K562 (cell line): ENCODE measurements at regions not wholly inside any gene's neighbourhood (a gene's known extent, or its start where the extent isn't known, plus 50 kb on each side); places are given as distances from the start of the nearest gene placed in this dataset.
"Not testable (repeated sequence)": the region's sequence is repeated elsewhere in the genome, so short reads cannot be mapped to it uniquely, and the experiment has no call there.

ENCODE experiments used
- ATAC-seq: fragments of 200-7000 bp; cut with Tn5 transposase; 3 replicates; pipeline ENCODE4 v1.9.1; 2020; ENCODE audit warnings: moderate library complexity
- BruUV-seq: library from RNA; stranded (reverse); fragments of 400-500 nt; replicated peaks from 2 replicates; lab custom pipeline; 2021; lab: Mats Ljungman, UMichigan
- CTCF ChIA-PET: fragments of 300-600 bp; formaldehyde crosslinking; extraction: SDS; loops from one replicate; lab custom pipeline; 2021; ENCODE audit warnings: low intra/inter-chr PET ratio; lab: Yijun Ruan, JAX
- POLR2A ChIA-PET: fragments of 300-600, 350-650 bp; sonication (Branson Sonifier 250); formaldehyde crosslinking; extraction: SDS; loops from one replicate; lab custom pipeline; 2021; ENCODE audit warnings: antibody characterized with exemption, inconsistent platforms; lab: Yijun Ruan, JAX
- DNase-seq, 4 experiments: peaks; one replicate each; pipeline versions ENCODE4 v3.0.0 to v3.0.0-alpha.2; 2011 to 2018; ENCODE audit warnings: low spot score in 3 of 4, mixed read lengths in 3 of 4; ENCODE audit errors: extremely low read depth in 1 of 4
- FAIRE-seq: peaks from 2 replicates; lab custom pipeline; 2011; peaks lifted over from hg19 to GRCh38; lab: Jason Lieb, UNC
- H2AFZ ChIP-seq: 2 replicates; pipeline ENCODE4 v1.6.0; 2011; ENCODE audit warnings: low read depth, low read length, control low read depth, inconsistent platforms
- H3K27ac ChIP-seq: fragments of 200-600 bp; 3 replicates; pipeline ENCODE4 v1.8.0; 2011; ENCODE audit warnings: low read depth, mild to moderate bottlenecking, control low read depth, inconsistent platforms, low read length, moderate library complexity, mixed read lengths; ENCODE audit errors: extremely low read depth
- H3K27me3 ChIP-seq, 2 experiments: fragments of 300-600 bp in 1 of 2; 2 replicates in 1 of 2; 3 replicates in 1 of 2; pipeline versions ENCODE4 v1.6.0 to v1.8.0; 2011; ENCODE audit warnings: inconsistent platforms in 2 of 2, low read length in 2 of 2, mild to moderate bottlenecking in 1 of 2, mixed read lengths in 1 of 2, moderate library complexity in 1 of 2; ENCODE audit not compliant: control insufficient read depth in 2 of 2, insufficient read depth in 2 of 2
- H3K36me3 ChIP-seq: fragments of 300-600 bp; 3 replicates; pipeline ENCODE4 v1.8.0; 2011; ENCODE audit warnings: mild to moderate bottlenecking, low read length, inconsistent platforms; ENCODE audit not compliant: control insufficient read depth, insufficient read depth
- H3K4me1 ChIP-seq, 2 experiments: fragments of 200-600 bp in 1 of 2; replicated peaks in 1 of 2; 2 replicates in 1 of 2; 3 replicates in 1 of 2; pipeline versions ENCODE4 v1.5.1 to v1.8.0; 2011; ENCODE audit warnings: inconsistent platforms in 2 of 2, low read length in 2 of 2, mild to moderate bottlenecking in 1 of 2, mixed read lengths in 1 of 2, moderate library complexity in 1 of 2; ENCODE audit not compliant: control insufficient read depth in 2 of 2, insufficient read depth in 2 of 2
- H3K4me2 ChIP-seq: 2 replicates; pipeline ENCODE4 v1.6.1; 2011; ENCODE audit warnings: low read length, control low read depth, inconsistent platforms, mixed read lengths; ENCODE audit not compliant: insufficient read depth
- H3K4me3 ChIP-seq: fragments of 200-600 bp; sonication (generic), shearing (Covaris generic); 2 replicates; pipeline ENCODE4 v1.5.1; 2016; ENCODE audit warnings: control low read depth, inconsistent platforms
- H3K79me2 ChIP-seq: fragments of 200-600 bp; 3 replicates; pipeline ENCODE4 v1.8.0; 2011; ENCODE audit warnings: low read length, inconsistent platforms; ENCODE audit not compliant: control insufficient read depth, insufficient read depth
- H3K9ac ChIP-seq, 2 experiments: 2 replicates each; pipeline versions ENCODE4 v1.6.0 to v1.6.1; 2011; ENCODE audit warnings: low read depth in 2 of 2, low read length in 2 of 2, control low read depth in 1 of 2, inconsistent platforms in 1 of 2, mild to moderate bottlenecking in 1 of 2, mixed read lengths in 1 of 2; ENCODE audit not compliant: insufficient read depth in 1 of 2
- H3K9me1 ChIP-seq: one replicate; pipeline ENCODE4 v1.6.0; 2011; ENCODE audit warnings: inconsistent platforms, mild to moderate bottlenecking, low read length, moderate library complexity; ENCODE audit not compliant: control insufficient read depth, insufficient read depth
- H3K9me3 ChIP-seq: replicated peaks from 2 replicates; pipeline ENCODE4 v1.5.1; 2011; ENCODE audit warnings: low read depth, low read length, inconsistent platforms; ENCODE audit not compliant: control insufficient read depth, insufficient read depth
- H4K20me1 ChIP-seq: replicated peaks from 2 replicates; pipeline ENCODE4 v1.6.1; 2011; ENCODE audit warnings: low read length, inconsistent platforms, mixed read lengths; ENCODE audit not compliant: control insufficient read depth, insufficient read depth
- DIDO1 ChIP-seq: fragments of 450-650 bp; IDR thresholded peaks from 2 replicates; pipeline ENCODE4 v1.6.1; 2016; ENCODE audit warnings: low read depth, missing biosample characterization, missing genetic modification characterization
- GTF2A2 ChIP-seq: IDR thresholded peaks from 2 replicates; pipeline ENCODE4 v1.6.1; 2016; ENCODE audit warnings: mild to moderate bottlenecking, missing genetic modification characterization, missing compliant biosample characterization
- HMG20B ChIP-seq: fragments of 250-450 bp; sonication (Bioruptor Pico); IDR thresholded peaks from 2 replicates; pipeline ENCODE4 v1.5.0; 2021; ENCODE audit warnings: mild to moderate bottlenecking
- KLF1 ChIP-seq: fragments of 450-650 bp; IDR thresholded peaks from 2 replicates; pipeline ENCODE4 v1.6.1; 2016; ENCODE audit warnings: missing genetic modification characterization, missing compliant biosample characterization
- LARP7 ChIP-seq: fragments of 450-650 bp; IDR thresholded peaks from 2 replicates; pipeline ENCODE4 v1.6.1; 2016
- MYC ChIP-seq, 2 experiments: fragments of 250-450 bp in 1 of 2; sonication (Bioruptor Pico) in 1 of 2; IDR thresholded peaks; 2 replicates each; pipeline versions ENCODE4 v1.5.1 to v1.6.1; 2012 to 2021; ENCODE audit warnings: low read depth in 2 of 2, borderline replicate concordance in 1 of 2, improper control_type of control experiment in 1 of 2, low read length in 1 of 2, mild to moderate bottlenecking in 1 of 2, moderate library complexity in 1 of 2
- NRF1 ChIP-seq, 2 experiments: fragments of 450-650 bp; IDR thresholded peaks in 1 of 2; conservative IDR thresholded peaks in 1 of 2; 2 replicates each; pipeline ENCODE4 v1.6.1; 2014; ENCODE audit warnings: mild to moderate bottlenecking in 2 of 2
- TFAM ChIP-seq: fragments of 250-450 bp; sonication (Bioruptor Pico); conservative IDR thresholded peaks from 2 replicates; pipeline ENCODE4 v1.5.0; 2021; ENCODE audit warnings: mild to moderate bottlenecking, moderate library complexity
- ZNF3 ChIP-seq: fragments of 250-450 bp; sonication (Bioruptor Pico); IDR thresholded peaks from 2 replicates; pipeline ENCODE4 v1.5.0; 2021; ENCODE audit warnings: mild to moderate bottlenecking, moderate library complexity
- WGBS: fragments of 100-300 bp; shearing (Covaris generic); methylation state at CpG from one replicate; pipeline ENCODE4 v1.1.6; 2016; ENCODE audit warnings: low coverage, mixed read lengths; ENCODE audit not compliant: insufficient coverage; ENCODE audit errors: missing lambda C conversion rate; 5-methylcytosine and 5-hydroxymethylcytosine counted together
- in situ Hi-C: fragments of 300-500 bp; cut with MboI; formaldehyde crosslinking; loops from 4 replicates; pipeline ENCODE4 v1.15.0; 2018; ENCODE audit warnings: inconsistent platforms, mixed read lengths
- intact Hi-C: fragments of 100-400 bp; cut with micrococcal nuclease; formaldehyde crosslinking; loops from 2 replicates; pipeline ENCODE4 v1.14.2; 2022
- TF ChIP-seq, protein P1 (sequence below): IDR thresholded peaks from 2 replicates; pipeline ENCODE4 v1.6.1; 2016; ENCODE audit warnings: missing genetic modification characterization, missing compliant biosample characterization
- TF ChIP-seq, protein P2 (sequence below): fragments of 450-650 bp; IDR thresholded peaks from 2 replicates; pipeline ENCODE4 v1.6.1; 2014; ENCODE audit warnings: low read depth, mild to moderate bottlenecking, moderate library complexity, borderline replicate concordance
- TF ChIP-seq, protein P3 (sequence below), 3 experiments: fragments of 200-800 bp in 1 of 3; sonication (Bioruptor generic) in 1 of 3; sonication (generic) in 1 of 3; formaldehyde crosslinking in 1 of 3; IDR thresholded peaks; 2 replicates each; pipeline versions ENCODE4 v1.6.1 to v1.8.0; 2016 to 2022; ENCODE audit warnings: mild to moderate bottlenecking in 2 of 3, missing compliant biosample characterization in 2 of 3, missing genetic modification characterization in 2 of 3, missing genetic modification reagents in 1 of 3

DNA sequence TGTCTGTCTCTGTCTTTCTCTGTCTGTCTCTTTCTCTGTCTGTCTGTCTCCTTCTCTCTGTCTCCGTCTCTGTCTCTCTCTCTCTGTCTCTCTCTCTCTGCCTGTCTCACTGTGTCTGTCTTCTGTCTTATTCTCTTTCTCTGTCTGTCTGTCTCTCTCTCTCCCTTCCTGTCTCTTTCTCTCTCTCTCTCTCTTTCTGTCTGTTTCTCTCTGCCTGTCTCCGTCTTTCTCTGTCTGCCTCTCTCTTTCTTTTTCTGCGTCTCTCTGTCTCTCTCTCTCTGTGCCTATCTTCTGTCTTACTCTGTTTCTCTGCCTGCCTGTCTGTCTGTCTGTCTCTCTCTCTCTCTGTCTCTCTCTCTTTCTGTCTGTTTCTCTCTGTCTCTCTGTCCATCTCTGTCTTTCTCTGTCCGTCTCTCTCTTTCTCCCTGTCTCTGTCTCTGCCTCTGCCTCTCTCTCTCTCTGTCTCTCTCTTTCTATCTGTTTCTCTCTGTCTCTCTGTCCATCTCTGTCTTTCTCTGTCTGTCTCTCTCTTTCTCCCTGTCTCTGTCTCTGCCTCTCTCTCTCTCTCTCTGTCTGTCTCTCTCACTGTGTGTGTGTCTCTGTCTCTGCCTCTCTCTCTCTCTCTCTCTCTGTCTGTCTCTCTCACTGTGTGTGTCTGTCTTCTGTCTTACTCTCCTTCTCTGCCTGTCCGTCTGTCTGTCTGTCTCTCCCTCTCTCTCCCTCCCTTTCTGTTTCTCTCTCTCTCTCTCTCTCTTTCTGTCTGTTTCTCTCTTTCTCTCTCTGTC lies 2291.8 kb upstream of the TPTE start:
- H4K20me1 ChIP-seq; intact Hi-C loops; H3K9me3 ChIP-seq; H3K9me1 ChIP-seq; H3K79me2 ChIP-seq; H3K27me3 ChIP-seq; H3K4me2 ChIP-seq; H3K27ac ChIP-seq; CTCF ChIA-PET; H3K4me1 ChIP-seq; FAIRE-seq; H3K36me3 ChIP-seq; DNase-seq; H3K9ac ChIP-seq; H3K4me3 ChIP-seq; BruUV-seq; POLR2A ChIA-PET; H2AFZ ChIP-seq; TF ChIP-seq MYC (IDR thresholded peaks at IDR 0.05; ENCODE audit: low read depth, low read length): not testable (repeated sequence)
- in situ Hi-C loops: loop anchor here (5.0 kb wide), 2 partner anchors 183 to 233 kb away; no protein-coding TSS in a partner anchor
- peak; percentile 19 for ATAC-seq
- no CpG with 5 or more reads among the region's 5 CpGs for WGBS
- TF ChIP-seq TFAM (CRISPR knock-in tag) (0 out of 2 replicates have a peak, but pooled peaks have one; percentile 55), ZNF3 (peak; percentile 65; the same call in 1 of the 2 replicates), GTF2A2 (tag) (peak; percentile 69; the same call in 1 of the 2 replicates), KLF1 (tag) (peak; percentile 93), HMG20B (CRISPR knock-in tag) (peak; percentile 65; the same call in 1 of the 2 replicates), MYC (CRISPR knock-in tag; IDR thresholded peaks at IDR 0.05; ENCODE audit: borderline replicate concordance, low read depth) (peak; percentile 87; the same call in 1 of the 2 replicates), LARP7 (peak; percentile 58; the same call in 1 of the 2 replicates), NRF1 (conservative IDR thresholded peaks at IDR 0.05 in 1 of 2, IDR thresholded peaks at IDR 0.05 in 1 of 2) (peak; percentile 51 to 53; a peak in 3 of 4 replicates), DIDO1 (tag) (0 out of 2 replicates have a peak, but pooled peaks have one; percentile 41)
- TF ChIP-seq, protein P1, sequence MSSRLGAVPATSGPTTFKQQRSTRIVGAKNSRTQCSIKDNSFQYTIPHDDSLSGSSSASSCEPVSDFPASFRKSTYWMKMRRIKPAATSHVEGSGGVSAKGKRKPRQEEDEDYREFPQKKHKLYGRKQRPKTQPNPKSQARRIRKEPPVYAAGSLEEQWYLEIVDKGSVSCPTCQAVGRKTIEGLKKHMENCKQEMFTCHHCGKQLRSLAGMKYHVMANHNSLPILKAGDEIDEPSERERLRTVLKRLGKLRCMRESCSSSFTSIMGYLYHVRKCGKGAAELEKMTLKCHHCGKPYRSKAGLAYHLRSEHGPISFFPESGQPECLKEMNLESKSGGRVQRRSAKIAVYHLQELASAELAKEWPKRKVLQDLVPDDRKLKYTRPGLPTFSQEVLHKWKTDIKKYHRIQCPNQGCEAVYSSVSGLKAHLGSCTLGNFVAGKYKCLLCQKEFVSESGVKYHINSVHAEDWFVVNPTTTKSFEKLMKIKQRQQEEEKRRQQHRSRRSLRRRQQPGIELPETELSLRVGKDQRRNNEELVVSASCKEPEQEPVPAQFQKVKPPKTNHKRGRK (tag): peak; percentile 100
- TF ChIP-seq, protein P2, sequence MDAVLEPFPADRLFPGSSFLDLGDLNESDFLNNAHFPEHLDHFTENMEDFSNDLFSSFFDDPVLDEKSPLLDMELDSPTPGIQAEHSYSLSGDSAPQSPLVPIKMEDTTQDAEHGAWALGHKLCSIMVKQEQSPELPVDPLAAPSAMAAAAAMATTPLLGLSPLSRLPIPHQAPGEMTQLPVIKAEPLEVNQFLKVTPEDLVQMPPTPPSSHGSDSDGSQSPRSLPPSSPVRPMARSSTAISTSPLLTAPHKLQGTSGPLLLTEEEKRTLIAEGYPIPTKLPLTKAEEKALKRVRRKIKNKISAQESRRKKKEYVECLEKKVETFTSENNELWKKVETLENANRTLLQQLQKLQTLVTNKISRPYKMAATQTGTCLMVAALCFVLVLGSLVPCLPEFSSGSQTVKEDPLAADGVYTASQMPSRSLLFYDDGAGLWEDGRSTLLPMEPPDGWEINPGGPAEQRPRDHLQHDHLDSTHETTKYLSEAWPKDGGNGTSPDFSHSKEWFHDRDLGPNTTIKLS: peak; percentile 74
- TF ChIP-seq, protein P3, sequence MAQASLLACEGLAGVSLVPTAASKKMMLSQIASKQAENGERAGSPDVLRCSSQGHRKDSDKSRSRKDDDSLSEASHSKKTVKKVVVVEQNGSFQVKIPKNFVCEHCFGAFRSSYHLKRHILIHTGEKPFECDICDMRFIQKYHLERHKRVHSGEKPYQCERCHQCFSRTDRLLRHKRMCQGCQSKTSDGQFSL (CRISPR knock-in tag; IDR thresholded peaks at IDR 0.05): not testable (repeated sequence)
- TF ChIP-seq, protein P3 (tag; IDR thresholded peaks at IDR 0.05): peak in 1 of 2 experiments; percentile 78; a peak in 1 of 4 replicates
